ENCODE measurements at regions not wholly inside any gene's neighbourhood (a gene's known extent, or its start where the extent isn't known, plus 50 kb on each side); places are given as distances from the start of the nearest gene placed in this dataset.

DNA sequence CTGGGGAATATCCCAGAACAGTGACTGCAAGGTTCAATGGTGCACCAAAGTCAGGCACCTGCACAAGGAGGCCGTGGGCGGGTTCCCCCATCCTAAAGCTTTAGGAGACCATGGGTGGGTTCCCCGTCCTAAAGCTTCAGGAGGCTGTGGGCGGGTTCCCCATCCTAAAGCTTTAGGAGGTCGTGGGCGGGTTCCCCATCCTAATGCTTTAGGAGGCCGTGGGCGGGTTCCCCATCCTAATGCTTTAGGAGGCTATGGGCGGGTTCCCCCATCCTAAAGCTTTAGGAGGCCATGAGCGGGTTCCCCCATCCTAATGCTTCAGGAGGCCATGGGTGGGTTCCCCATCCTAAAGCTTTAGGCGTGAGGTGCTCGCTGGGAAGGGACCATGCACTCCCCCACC lies 313.3 kb downstream of the FOXL1 start:
- Mint-ChIP-seq H3K4me3 (no peak overlapping the region), H3K27me3 (ENCODE audit: low read depth) (peaks cover 15% of the 10 kb centered on the region), H3K9me3 (peaks cover 4% of the 10 kb centered on the region), H3K4me1 (peaks cover 14% of the 10 kb centered on the region), H3K27ac (no peak overlapping the region), H3K36me3 (no peaks in the 10 kb centered on the region)
- no peak for DNase-seq (ENCODE audit: low spot score in 2 of 2, unreplicated experiment in 2 of 2)
- TF ChIP-seq, protein P1, sequence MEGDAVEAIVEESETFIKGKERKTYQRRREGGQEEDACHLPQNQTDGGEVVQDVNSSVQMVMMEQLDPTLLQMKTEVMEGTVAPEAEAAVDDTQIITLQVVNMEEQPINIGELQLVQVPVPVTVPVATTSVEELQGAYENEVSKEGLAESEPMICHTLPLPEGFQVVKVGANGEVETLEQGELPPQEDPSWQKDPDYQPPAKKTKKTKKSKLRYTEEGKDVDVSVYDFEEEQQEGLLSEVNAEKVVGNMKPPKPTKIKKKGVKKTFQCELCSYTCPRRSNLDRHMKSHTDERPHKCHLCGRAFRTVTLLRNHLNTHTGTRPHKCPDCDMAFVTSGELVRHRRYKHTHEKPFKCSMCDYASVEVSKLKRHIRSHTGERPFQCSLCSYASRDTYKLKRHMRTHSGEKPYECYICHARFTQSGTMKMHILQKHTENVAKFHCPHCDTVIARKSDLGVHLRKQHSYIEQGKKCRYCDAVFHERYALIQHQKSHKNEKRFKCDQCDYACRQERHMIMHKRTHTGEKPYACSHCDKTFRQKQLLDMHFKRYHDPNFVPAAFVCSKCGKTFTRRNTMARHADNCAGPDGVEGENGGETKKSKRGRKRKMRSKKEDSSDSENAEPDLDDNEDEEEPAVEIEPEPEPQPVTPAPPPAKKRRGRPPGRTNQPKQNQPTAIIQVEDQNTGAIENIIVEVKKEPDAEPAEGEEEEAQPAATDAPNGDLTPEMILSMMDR (IDR thresholded peaks at IDR 0.05; ENCODE audit: unreplicated experiment) = no peak

DNA sequence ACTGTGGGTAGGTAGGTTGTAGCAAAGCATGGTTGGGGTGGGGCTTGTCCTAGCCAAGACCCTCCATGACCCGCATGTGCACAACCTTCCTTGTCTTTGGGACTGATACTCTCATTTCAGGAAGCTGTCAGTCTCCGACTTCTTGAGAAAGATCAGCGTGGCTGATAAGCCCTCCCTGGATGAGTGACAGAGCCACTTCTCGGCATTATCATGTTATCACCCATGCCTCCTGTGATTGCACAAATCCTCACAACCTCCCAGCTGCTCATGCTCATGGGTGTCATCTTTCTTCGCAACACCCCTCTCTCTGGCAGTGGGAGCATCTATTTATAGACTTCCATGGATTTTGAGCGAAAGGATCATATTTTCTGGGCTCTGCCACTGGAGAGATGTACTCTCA lies 314.2 kb downstream of the FOXL1 start:
- H3K4me3 Mint-ChIP-seq = no peak overlapping the region
- peaks cover 13% of the 10 kb centered on the region for H3K27me3 Mint-ChIP-seq (ENCODE audit: low read depth)
- peaks cover 11% of the 10 kb centered on the region for H3K4me1 Mint-ChIP-seq
- H3K36me3 Mint-ChIP-seq = no peaks in the 10 kb centered on the region
- no peak overlapping the region for H3K27ac Mint-ChIP-seq
- TF ChIP-seq, protein P1 (IDR thresholded peaks at IDR 0.05; ENCODE audit: unreplicated experiment) = no peak
- H3K9me3 Mint-ChIP-seq = peaks cover 4% of the 10 kb centered on the region
- no peak for DNase-seq (ENCODE audit: low spot score in 2 of 2, unreplicated experiment in 2 of 2)

DNA sequence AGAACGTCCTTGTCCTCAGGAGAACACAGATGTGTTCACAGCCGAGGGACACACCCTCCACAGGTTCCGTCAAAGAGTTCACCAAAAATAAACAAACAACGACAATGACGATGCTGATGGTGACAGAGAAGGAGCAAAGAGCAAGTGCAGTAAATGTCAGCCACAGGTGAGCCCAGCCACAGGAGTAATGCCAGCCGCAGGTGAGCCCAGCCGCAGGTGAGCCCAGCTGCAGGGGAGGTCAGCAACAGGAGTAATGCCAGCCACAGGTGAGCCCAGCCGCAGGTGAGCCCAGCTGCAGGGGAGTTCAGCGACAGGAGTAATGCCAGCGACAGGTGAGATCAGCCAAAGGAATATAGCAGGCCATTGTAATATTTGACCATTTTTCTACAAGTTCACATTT lies 315.2 kb downstream of the FOXL1 start:
- Mint-ChIP-seq H3K36me3 (no peaks in the 10 kb centered on the region), H3K27ac (no peak overlapping the region), H3K4me3 (no peak overlapping the region), H3K9me3 (peaks cover 4% of the 10 kb centered on the region), H3K27me3 (ENCODE audit: low read depth) (peaks cover 13% of the 10 kb centered on the region), H3K4me1 (peaks cover 14% of the 10 kb centered on the region)
- DNase-seq (ENCODE audit: low spot score in 2 of 2, unreplicated experiment in 2 of 2) = no peak
- TF ChIP-seq, protein P1 (IDR thresholded peaks at IDR 0.05; ENCODE audit: unreplicated experiment) = no peak

DNA sequence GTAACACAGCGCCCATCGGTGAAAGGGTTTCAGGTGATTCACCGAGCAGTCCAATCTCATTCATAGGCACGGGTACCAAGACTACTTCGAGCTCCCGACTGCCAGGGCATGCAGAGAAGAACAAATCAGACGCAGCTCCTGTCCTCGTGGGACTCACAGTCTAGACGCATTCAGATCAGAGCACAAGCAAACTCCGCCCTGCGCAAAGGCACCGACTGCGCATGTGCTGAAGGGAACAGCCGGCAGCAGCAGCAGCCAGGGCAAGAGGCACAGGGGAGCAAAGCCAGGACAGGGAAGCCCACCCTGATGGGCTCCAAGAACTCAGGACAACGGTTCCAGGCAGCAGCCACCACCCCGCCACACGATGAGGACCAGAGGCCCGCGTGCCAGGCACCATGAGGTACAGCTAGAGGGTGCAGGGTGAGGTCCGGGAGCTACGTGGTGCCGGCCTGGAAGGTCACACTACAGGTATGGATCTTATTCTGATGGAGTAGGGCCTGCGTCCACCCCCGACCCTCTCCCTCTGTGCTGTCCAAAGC lies 315.7 kb downstream of the FOXL1 start:
- Mint-ChIP-seq H3K36me3 (no peaks in the 10 kb centered on the region), H3K27me3 (ENCODE audit: low read depth) (peaks cover 13% of the 10 kb centered on the region)

DNA sequence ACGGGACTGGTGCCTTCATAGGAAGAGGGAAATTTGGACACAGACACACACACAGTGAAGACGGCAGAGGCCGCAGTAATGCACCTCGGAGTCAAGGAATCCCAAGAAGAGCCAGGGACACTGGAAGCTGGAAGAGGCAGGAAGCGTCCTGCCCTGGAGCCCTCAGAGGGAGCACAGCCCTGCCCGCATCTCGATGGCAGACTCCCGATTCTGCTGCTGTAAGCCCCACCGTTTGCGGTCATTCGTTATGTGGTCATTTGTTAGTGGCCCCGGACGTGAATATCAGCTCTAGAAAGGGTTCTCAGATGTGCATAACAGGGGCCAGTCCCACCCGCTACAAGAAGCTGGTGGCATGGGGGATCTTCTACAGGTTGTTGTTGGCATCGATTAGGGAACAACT lies 316.6 kb downstream of the FOXL1 start:
- TF ChIP-seq, protein P1 (IDR thresholded peaks at IDR 0.05; ENCODE audit: unreplicated experiment) = no peak
- peaks cover 21% of the 10 kb centered on the region for H3K4me1 Mint-ChIP-seq
- H3K36me3 Mint-ChIP-seq = no peaks in the 10 kb centered on the region
- no peak for DNase-seq (ENCODE audit: low spot score in 2 of 2, unreplicated experiment in 2 of 2)
- no peaks in the 10 kb centered on the region for H3K9me3 Mint-ChIP-seq
- H3K27me3 Mint-ChIP-seq (ENCODE audit: low read depth) = peaks cover 13% of the 10 kb centered on the region
- H3K27ac Mint-ChIP-seq = no peak overlapping the region
- no peak overlapping the region for H3K4me3 Mint-ChIP-seq

More for the DNA sequence above, 315.7 kb downstream of the FOXL1 start:
- no peak overlapping the region for H3K4me3 Mint-ChIP-seq
- no peak overlapping the region for H3K27ac Mint-ChIP-seq
- peaks cover 4% of the 10 kb centered on the region for H3K9me3 Mint-ChIP-seq
- DNase-seq (ENCODE audit: low spot score in 2 of 2, unreplicated experiment in 2 of 2) = no peak
- H3K4me1 Mint-ChIP-seq = peaks cover 17% of the 10 kb centered on the region
- TF ChIP-seq, protein P1 (IDR thresholded peaks at IDR 0.05; ENCODE audit: unreplicated experiment) = no peak

DNA sequence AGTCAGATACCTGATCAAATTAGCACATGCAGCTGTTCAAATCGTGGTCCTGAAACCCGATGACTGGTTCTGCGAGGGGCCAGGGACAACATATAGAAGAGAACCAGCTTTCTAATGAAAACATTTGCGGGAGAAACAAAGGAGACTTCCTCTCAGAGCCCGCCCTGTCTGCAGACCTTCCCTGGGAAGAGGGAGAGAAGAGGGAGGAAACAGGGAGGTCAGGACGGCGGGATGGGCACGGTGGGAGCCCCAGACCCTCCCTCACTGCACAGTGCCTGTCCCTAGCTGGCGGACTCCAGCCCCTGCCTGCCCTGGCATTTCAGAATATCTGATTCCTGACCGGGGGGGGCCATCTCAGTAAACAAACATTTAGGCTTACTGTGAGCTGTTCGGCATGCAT lies 317.3 kb downstream of the FOXL1 start:
- Mint-ChIP-seq H3K4me3 (no peak overlapping the region), H3K27me3 (ENCODE audit: low read depth) (peaks cover 13% of the 10 kb centered on the region), H3K9me3 (no peaks in the 10 kb centered on the region), H3K4me1 (peaks cover 22% of the 10 kb centered on the region), H3K27ac (no peak overlapping the region), H3K36me3 (no peaks in the 10 kb centered on the region)
- TF ChIP-seq, protein P1 (IDR thresholded peaks at IDR 0.05; ENCODE audit: unreplicated experiment) = no peak
- no peak for DNase-seq (ENCODE audit: low spot score in 2 of 2, unreplicated experiment in 2 of 2)
